H9 (cell line): ENCODE measurements at regions not wholly inside any gene's neighbourhood (a gene's known extent, or its start where the extent isn't known, plus 50 kb on each side); places are given as distances from the start of the nearest gene placed in this dataset.

Experiments
- DNase-seq: peaks from one replicate; pipeline ENCODE4 v3.0.0-alpha.2; 2017
- H2AFZ ChIP-seq: one replicate; pipeline ENCODE4 v1.6.1; 2013; ENCODE audit warnings: mild to moderate bottlenecking, low read length, control low read depth, moderate library complexity
- H2AK5ac ChIP-seq: 2 replicates; pipeline ENCODE4 v1.6.1; 2013; ENCODE audit warnings: low read length, control low read depth, mixed read lengths; ENCODE audit not compliant: insufficient read length
- H2BK120ac ChIP-seq: one replicate; pipeline ENCODE4 v1.6.1; 2013; ENCODE audit warnings: low read depth, mild to moderate bottlenecking, low read length, control low read depth, inconsistent platforms; ENCODE audit not compliant: poor library complexity, severe bottlenecking
- H2BK12ac ChIP-seq: 2 replicates; pipeline ENCODE4 v1.6.1; 2013; ENCODE audit warnings: low read length, control low read depth, mixed read lengths, low read depth; ENCODE audit not compliant: insufficient read length
- H2BK15ac ChIP-seq: 2 replicates; pipeline ENCODE4 v1.6.1; 2013; ENCODE audit warnings: low read depth, low read length, control low read depth
- H2BK20ac ChIP-seq: one replicate; pipeline ENCODE4 v1.6.1; 2013; ENCODE audit warnings: low read depth, mild to moderate bottlenecking, low read length, control low read depth, inconsistent platforms; ENCODE audit not compliant: poor library complexity, severe bottlenecking
- H2BK5ac ChIP-seq: 2 replicates; pipeline ENCODE4 v1.6.1; 2013; ENCODE audit warnings: low read length, control low read depth, mixed read lengths; ENCODE audit not compliant: insufficient read length
- H3K14ac ChIP-seq: 2 replicates; pipeline ENCODE4 v1.6.1; 2013; ENCODE audit warnings: low read length, control low read depth; ENCODE audit not compliant: insufficient read depth
- H3K18ac ChIP-seq: 2 replicates; pipeline ENCODE4 v1.6.1; 2013; ENCODE audit warnings: low read depth, mild to moderate bottlenecking, mixed read lengths, low read length, control low read depth; ENCODE audit not compliant: insufficient read length
- H3K23ac ChIP-seq: 2 replicates; pipeline ENCODE4 v1.6.1; 2013; ENCODE audit warnings: low read length, control low read depth, mixed read lengths, low read depth; ENCODE audit not compliant: insufficient read length
- H3K23me2 ChIP-seq: 2 replicates; pipeline ENCODE4 v1.6.1; 2013; ENCODE audit warnings: low read depth, mild to moderate bottlenecking, mixed read lengths, low read length, control low read depth; ENCODE audit not compliant: insufficient read length, poor library complexity, severe bottlenecking
- H3K27ac ChIP-seq: 2 replicates; pipeline ENCODE4 v1.5.1; 2013; ENCODE audit warnings: low read length, control low read depth, mixed read lengths, low read depth; ENCODE audit not compliant: insufficient read length
- H3K27me3 ChIP-seq: 2 replicates; pipeline ENCODE4 v1.6.1; 2013; ENCODE audit warnings: low read length, control low read depth, inconsistent platforms; ENCODE audit not compliant: insufficient read depth
- H3K4ac ChIP-seq: 2 replicates; pipeline ENCODE4 v1.6.1; 2013; ENCODE audit warnings: low read depth, mild to moderate bottlenecking, control low read depth, inconsistent platforms, low read length, moderate library complexity
- H3K4me1 ChIP-seq: 2 replicates; pipeline ENCODE4 v1.6.1; 2013; ENCODE audit warnings: low read length, control low read depth, inconsistent platforms; ENCODE audit not compliant: insufficient read depth
- H3K4me2 ChIP-seq: 2 replicates; pipeline ENCODE4 v1.6.1; 2013; ENCODE audit warnings: low read length, control low read depth, mixed read lengths; ENCODE audit not compliant: insufficient read length, insufficient read depth
- H3K56ac ChIP-seq: 2 replicates; pipeline ENCODE4 v1.6.1; 2013; ENCODE audit warnings: low read depth, mild to moderate bottlenecking, mixed read lengths, low read length, control low read depth; ENCODE audit not compliant: insufficient read length
- H3K79me1 ChIP-seq: 2 replicates; pipeline ENCODE4 v1.6.1; 2013; ENCODE audit warnings: low read depth, mild to moderate bottlenecking, moderate library complexity, low read length, control low read depth, inconsistent platforms; ENCODE audit not compliant: insufficient read depth, poor library complexity, severe bottlenecking
- H3K79me2 ChIP-seq: 2 replicates; pipeline ENCODE4 v1.6.1; 2013; ENCODE audit warnings: low read length, control low read depth, inconsistent platforms; ENCODE audit not compliant: insufficient read depth
- H3K9ac ChIP-seq: 2 replicates; pipeline ENCODE4 v1.6.1; 2013; ENCODE audit warnings: low read length, control low read depth, mixed read lengths; ENCODE audit not compliant: insufficient read length; ENCODE audit errors: extremely low read depth
- H3K9me3 ChIP-seq: one replicate; pipeline ENCODE4 v1.6.1; 2013; ENCODE audit warnings: low read depth, low read length, inconsistent platforms; ENCODE audit not compliant: control insufficient read depth
- H3T11ph ChIP-seq: one replicate; pipeline ENCODE4 v1.6.1; 2013; ENCODE audit warnings: mild to moderate bottlenecking, low read length, control low read depth, inconsistent platforms
- H4K20me1 ChIP-seq: one replicate; pipeline ENCODE4 v1.6.1; 2013; ENCODE audit not compliant: control insufficient read depth, insufficient read length, insufficient read depth
- H4K5ac ChIP-seq: 2 replicates; pipeline ENCODE4 v1.6.1; 2013; ENCODE audit warnings: low read depth, mild to moderate bottlenecking, mixed read lengths, low read length, control low read depth; ENCODE audit not compliant: insufficient read length
- H4K8ac ChIP-seq: replicated peaks from 2 replicates; pipeline ENCODE4 v1.6.1; 2013; ENCODE audit warnings: low read length, control low read depth, mixed read lengths, low read depth; ENCODE audit not compliant: insufficient read length
- H4K91ac ChIP-seq: 2 replicates; pipeline ENCODE4 v1.6.1; 2013; ENCODE audit warnings: low read depth, mild to moderate bottlenecking, moderate library complexity, mixed read lengths, low read length, control low read depth; ENCODE audit not compliant: insufficient read length
- H3K27ac Mint-ChIP-seq, 3 experiments: 2 replicates in 2 of 3; 3 replicates in 1 of 3; pipeline ENCODE4 v1.8.0; 2020 to 2021; ENCODE audit warnings: mixed read lengths in 3 of 3, mild to moderate bottlenecking in 1 of 3, moderate library complexity in 1 of 3
- H3K27me3 Mint-ChIP-seq: 2 replicates; pipeline ENCODE4 v1.8.0; 2021; ENCODE audit warnings: low read depth, mild to moderate bottlenecking, moderate library complexity, mixed read lengths
- H3K36me3 Mint-ChIP-seq, 3 experiments: 2 replicates in 2 of 3; 3 replicates in 1 of 3; pipeline ENCODE4 v1.8.0; 2020 to 2021; ENCODE audit warnings: low read depth in 3 of 3, mixed read lengths in 3 of 3; ENCODE audit not compliant: insufficient read depth in 1 of 3
- H3K4me1 Mint-ChIP-seq, 2 experiments: 2 replicates each; pipeline ENCODE4 v1.8.0; 2020; ENCODE audit warnings: mixed read lengths in 2 of 2
- H3K4me3 Mint-ChIP-seq, 2 experiments: 2 replicates in 1 of 2; 3 replicates in 1 of 2; pipeline ENCODE4 v1.8.0; 2020 to 2021; ENCODE audit warnings: mild to moderate bottlenecking in 2 of 2, mixed read lengths in 2 of 2, moderate library complexity in 1 of 2
- H3K9me3 Mint-ChIP-seq, 2 experiments: 2 replicates in 1 of 2; 3 replicates in 1 of 2; pipeline ENCODE4 v1.8.0; 2020; ENCODE audit warnings: mild to moderate bottlenecking in 2 of 2, mixed read lengths in 2 of 2, moderate library complexity in 1 of 2
- CTCF ChIP-seq: fragments of 200-600 bp; sonication (generic); conservative IDR thresholded peaks from 3 replicates; pipeline ENCODE4 v1.8.0; 2021; ENCODE audit warnings: antibody characterized with exemption, mild to moderate bottlenecking

GRCh38 chr13:93169980-93170379 is 56.6 kb upstream of the GPC6 start:
- H2BK20ac ChIP-seq = no peak overlapping the region
- no peak overlapping the region for H3K9ac ChIP-seq
- H3K27me3 Mint-ChIP-seq = no peaks in the 10 kb centered on the region
- H4K5ac ChIP-seq = no peak overlapping the region
- H3T11ph ChIP-seq = no peak overlapping the region
- H3K23me2 ChIP-seq = no peaks in the 10 kb centered on the region
- H3K27ac ChIP-seq = no peak overlapping the region
- H3K4ac ChIP-seq = no peak overlapping the region
- no peaks in the 10 kb centered on the region for H3K4me1 ChIP-seq
- H3K9me3 Mint-ChIP-seq = no peaks in the 10 kb centered on the region
- no peak overlapping the region for H2BK120ac ChIP-seq
- no peak overlapping the region for H4K8ac ChIP-seq
- no peak overlapping the region for H3K4me2 ChIP-seq
- no peak overlapping the region for H2BK15ac ChIP-seq
- H4K91ac ChIP-seq = no peak overlapping the region
- H3K14ac ChIP-seq = no peak overlapping the region
- no peak overlapping the region for H2AK5ac ChIP-seq
- no peak overlapping the region for H2AFZ ChIP-seq
- H3K9me3 ChIP-seq = no peaks in the 10 kb centered on the region
- no peaks in the 10 kb centered on the region for H3K79me2 ChIP-seq
- no peak overlapping the region for H3K27ac Mint-ChIP-seq
- H3K27me3 ChIP-seq = no peaks in the 10 kb centered on the region
- H4K20me1 ChIP-seq = no peaks in the 10 kb centered on the region
- DNase-seq = no peak
- no peak for TF ChIP-seq CTCF
- H2BK12ac ChIP-seq = no peak overlapping the region
- H3K23ac ChIP-seq = no peak overlapping the region
- H3K79me1 ChIP-seq = no peaks in the 10 kb centered on the region
- H3K56ac ChIP-seq = no peak overlapping the region
- H2BK5ac ChIP-seq = no peak overlapping the region
- H3K4me1 Mint-ChIP-seq = no peaks in the 10 kb centered on the region
- no peak overlapping the region for H3K4me3 Mint-ChIP-seq
- no peak overlapping the region for H3K18ac ChIP-seq
- H3K36me3 Mint-ChIP-seq = no peaks in the 10 kb centered on the region; a peak in 1 of 7 replicates
